ENCODE measurements at regions not wholly inside any gene's neighbourhood (a gene's known extent, or its start where the extent isn't known, plus 50 kb on each side); places are given as distances from the start of the nearest gene placed in this dataset.
A peak's percentile ranks its signal among the peaks of the same experiment; 100 is the strongest.

- no peak for TF ChIP-seq TCF12 (IDR thresholded peaks at IDR 0.05; ENCODE audit: low read depth)
- TF ChIP-seq EGR1 (IDR thresholded peaks at IDR 0.05): no peak
- TF ChIP-seq FOXM1 (IDR thresholded peaks at IDR 0.05; ENCODE audit: borderline replicate concordance, low read depth): no peak
- TF ChIP-seq MAX (IDR thresholded peaks at IDR 0.05): no peak
- TF ChIP-seq USF1 (IDR thresholded peaks at IDR 0.05): no peak
- TF ChIP-seq TEAD4 (IDR thresholded peaks at IDR 0.05): no peak
- TF ChIP-seq NFIC (IDR thresholded peaks at IDR 0.05): no peak
- no peak for TF ChIP-seq YY1 (IDR thresholded peaks at IDR 0.05; ENCODE audit: low read depth)
- no peak for TF ChIP-seq RAD21 (IDR thresholded peaks at IDR 0.05; ENCODE audit: low read depth)
Measured at GRCh38 chr6:137725949-137726348, 141.1 kb upstream of the TNFAIP3 start.

- TF ChIP-seq NFIC (IDR thresholded peaks at IDR 0.05): no peak
- no peak for TF ChIP-seq EP300 (IDR thresholded peaks at IDR 0.05; ENCODE audit: borderline replicate concordance)
- no peak for TF ChIP-seq FOXM1 (IDR thresholded peaks at IDR 0.05; ENCODE audit: borderline replicate concordance, low read depth)
- TF ChIP-seq ZBTB7A (IDR thresholded peaks at IDR 0.05; ENCODE audit: low read depth): no peak
- no peak for TF ChIP-seq REST (IDR thresholded peaks at IDR 0.05; ENCODE audit: low read depth)
- no peak for TF ChIP-seq MAX (IDR thresholded peaks at IDR 0.05)
- no peak for TF ChIP-seq RAD21 (IDR thresholded peaks at IDR 0.05; ENCODE audit: low read depth)
- no peak for TF ChIP-seq USF1 (IDR thresholded peaks at IDR 0.05)
- TF ChIP-seq TEAD4 (IDR thresholded peaks at IDR 0.05): no peak
- no peak for TF ChIP-seq CREB1 (IDR thresholded peaks at IDR 0.05; ENCODE audit: low read depth)
- no peak for TF ChIP-seq YY1 (IDR thresholded peaks at IDR 0.05; ENCODE audit: low read depth)
- no peak for TF ChIP-seq TAF1 (IDR thresholded peaks at IDR 0.05; ENCODE audit: low read depth)
Measured at GRCh38 chr6:137726582-137726981, 140.5 kb upstream of the TNFAIP3 start.

GRCh38 chr6:137727216-137727765 is 139.8 kb upstream of the TNFAIP3 start:
- TF ChIP-seq TAF1 (IDR thresholded peaks at IDR 0.05; ENCODE audit: low read depth) (no peak), TCF12 (IDR thresholded peaks at IDR 0.05; ENCODE audit: low read depth) (no peak), RAD21 (IDR thresholded peaks at IDR 0.05; ENCODE audit: low read depth) (no peak), ZBTB7A (IDR thresholded peaks at IDR 0.05; ENCODE audit: low read depth) (no peak), TEAD4 (IDR thresholded peaks at IDR 0.05) (no peak), CREB1 (IDR thresholded peaks at IDR 0.05; ENCODE audit: low read depth) (no peak), YY1 (IDR thresholded peaks at IDR 0.05; ENCODE audit: low read depth) (no peak), USF1 (IDR thresholded peaks at IDR 0.05) (no peak), NFIC (IDR thresholded peaks at IDR 0.05) (no peak), EP300 (IDR thresholded peaks at IDR 0.05; ENCODE audit: borderline replicate concordance) (no peak), REST (IDR thresholded peaks at IDR 0.05; ENCODE audit: low read depth) (no peak), CEBPB (IDR thresholded peaks at IDR 0.05) (no peak), EGR1 (IDR thresholded peaks at IDR 0.05) (no peak), MAX (IDR thresholded peaks at IDR 0.05) (no peak), FOXM1 (IDR thresholded peaks at IDR 0.05; ENCODE audit: borderline replicate concordance, low read depth) (no peak)

- TF ChIP-seq NFIC (IDR thresholded peaks at IDR 0.05) (peak; percentile 25; the same call in 1 of the 2 replicates), CEBPB (IDR thresholded peaks at IDR 0.05) (peak; percentile 20; the same call in 1 of the 2 replicates), YY1 (IDR thresholded peaks at IDR 0.05; ENCODE audit: low read depth) (no peak), TEAD4 (IDR thresholded peaks at IDR 0.05) (peak; percentile 75), TCF12 (IDR thresholded peaks at IDR 0.05; ENCODE audit: low read depth) (no peak), FOXM1 (IDR thresholded peaks at IDR 0.05; ENCODE audit: borderline replicate concordance, low read depth) (no peak)
Measured at GRCh38 chr6:137728386-137729349, 138.4 kb upstream of the TNFAIP3 start.
